ENCODE measurements at regions not wholly inside any gene's neighbourhood (a gene's known extent, or its start where the extent isn't known, plus 50 kb on each side); places are given as distances from the start of the nearest gene placed in this dataset.

DNA sequence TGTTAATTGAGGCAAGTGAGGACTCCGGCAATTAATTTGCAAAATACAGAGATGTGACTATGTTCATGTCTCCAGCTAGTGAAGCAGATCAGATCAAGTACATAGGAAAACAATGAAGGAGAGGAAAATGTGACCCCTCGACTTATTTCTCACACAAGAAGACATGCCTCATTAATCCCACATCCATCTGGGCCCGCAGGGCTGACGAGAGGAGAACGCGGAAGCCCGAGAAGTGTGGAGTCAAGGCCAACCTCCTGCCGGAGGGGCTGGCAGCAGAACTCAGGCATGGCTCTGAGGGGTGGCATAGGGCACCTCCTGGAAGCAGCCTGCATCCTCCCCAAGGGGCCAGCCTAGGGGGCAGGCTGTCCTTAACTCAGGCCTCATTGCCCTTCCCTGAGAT, 54.4 kb downstream of the ZNF503 start:
- no peaks in the 10 kb centered on the region for H3K27me3 ChIP-seq (ENCODE audit: control insufficient read depth in 2 of 2, insufficient read depth in 2 of 2, low read length in 2 of 2)
- H3K27ac ChIP-seq (ENCODE audit: low read depth in 2 of 2, low read length in 2 of 2): no peak overlapping the region
- H3K4me3 ChIP-seq (ENCODE audit: low read length in 2 of 2): no peak overlapping the region
- peaks cover 0 to 3% of the 10 kb centered on the region in 2 donors for H3K9me3 ChIP-seq (ENCODE audit: control insufficient read depth in 2 of 2, low read length in 2 of 2)
- no peaks in the 10 kb centered on the region for H3K4me1 ChIP-seq (ENCODE audit: control insufficient read depth in 2 of 2, insufficient read depth in 2 of 2, low read length in 2 of 2)
- H3K36me3 ChIP-seq (ENCODE audit: control insufficient read depth in 2 of 2, insufficient read depth in 2 of 2, low read length in 2 of 2): no peaks in the 10 kb centered on the region
- H3K9ac ChIP-seq (ENCODE audit: low read depth in 1 of 2, low read length in 2 of 2): no peak overlapping the region

DNA sequence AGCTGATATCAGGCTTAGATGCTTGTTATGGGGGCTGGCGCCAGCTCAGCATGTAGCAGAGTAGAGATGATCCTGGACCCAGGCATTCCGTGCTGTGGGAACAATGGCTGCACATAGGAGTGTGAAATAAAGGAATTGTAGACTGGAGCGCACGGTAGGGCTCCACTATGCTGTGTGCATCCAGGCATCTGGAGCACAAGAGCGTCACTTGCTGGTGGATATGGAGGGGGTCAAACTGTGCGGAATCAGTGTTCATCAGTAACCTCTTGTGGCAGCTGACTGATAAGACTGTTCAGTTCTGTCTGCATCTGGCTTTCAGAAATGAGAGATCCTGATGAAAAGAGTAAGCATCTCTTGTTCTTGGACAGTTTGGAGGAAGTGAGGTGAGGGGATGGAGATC, 55.8 kb downstream of the ZNF503 start:
- H3K9ac ChIP-seq (ENCODE audit: low read depth in 1 of 2, low read length in 2 of 2): no peak overlapping the region
- no peak overlapping the region for H3K4me3 ChIP-seq (ENCODE audit: low read length in 2 of 2)
- H3K4me1 ChIP-seq (ENCODE audit: control insufficient read depth in 2 of 2, insufficient read depth in 2 of 2, low read length in 2 of 2): no peaks in the 10 kb centered on the region
- H3K9me3 ChIP-seq (ENCODE audit: control insufficient read depth in 2 of 2, low read length in 2 of 2): peaks cover 0 to 3% of the 10 kb centered on the region in 2 donors
- H3K36me3 ChIP-seq (ENCODE audit: control insufficient read depth in 2 of 2, insufficient read depth in 2 of 2, low read length in 2 of 2): no peaks in the 10 kb centered on the region
- H3K27me3 ChIP-seq (ENCODE audit: control insufficient read depth in 2 of 2, insufficient read depth in 2 of 2, low read length in 2 of 2): no peaks in the 10 kb centered on the region
- H3K27ac ChIP-seq (ENCODE audit: low read depth in 2 of 2, low read length in 2 of 2): no peak overlapping the region

GRCh38 chr10:75344170-75344569, 57.4 kb downstream of the ZNF503 start:
- H3K9me3 ChIP-seq (ENCODE audit: control insufficient read depth in 2 of 2, low read length in 2 of 2): peaks cover 0 to 3% of the 10 kb centered on the region in 2 donors
- no peak overlapping the region for H3K27ac ChIP-seq (ENCODE audit: low read depth in 2 of 2, low read length in 2 of 2)
- H3K36me3 ChIP-seq (ENCODE audit: control insufficient read depth in 2 of 2, insufficient read depth in 2 of 2, low read length in 2 of 2): no peaks in the 10 kb centered on the region
- H3K4me1 ChIP-seq (ENCODE audit: control insufficient read depth in 2 of 2, insufficient read depth in 2 of 2, low read length in 2 of 2): no peaks in the 10 kb centered on the region
- H3K9ac ChIP-seq (ENCODE audit: low read depth in 1 of 2, low read length in 2 of 2): no peak overlapping the region
- H3K4me3 ChIP-seq (ENCODE audit: low read length in 2 of 2): no peak overlapping the region
- no peaks in the 10 kb centered on the region for H3K27me3 ChIP-seq (ENCODE audit: control insufficient read depth in 2 of 2, insufficient read depth in 2 of 2, low read length in 2 of 2)

DNA sequence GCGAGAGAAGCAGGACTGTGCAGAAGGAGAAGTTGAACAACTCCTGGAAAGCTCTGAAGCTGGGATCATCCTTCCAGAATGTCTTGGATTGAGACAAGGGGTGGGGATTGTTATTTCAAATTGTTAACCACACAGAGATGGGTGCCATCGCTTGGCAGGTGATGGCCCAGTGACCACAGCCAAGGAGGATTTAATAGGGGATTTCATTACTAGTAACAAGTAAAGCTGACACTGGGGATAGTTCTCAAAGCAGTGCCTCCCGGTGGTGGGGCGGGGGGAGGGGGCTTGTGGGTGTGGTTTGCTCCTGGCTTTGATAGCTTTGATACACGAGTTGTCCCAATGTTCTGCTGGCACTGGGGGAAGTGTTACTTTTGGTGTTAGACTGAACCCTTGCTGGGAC, 59.2 kb downstream of the ZNF503 start:
- H3K9ac ChIP-seq (ENCODE audit: low read depth in 1 of 2, low read length in 2 of 2): no peak overlapping the region
- H3K4me1 ChIP-seq (ENCODE audit: control insufficient read depth in 2 of 2, insufficient read depth in 2 of 2, low read length in 2 of 2): no peaks in the 10 kb centered on the region
- no peak overlapping the region for H3K27ac ChIP-seq (ENCODE audit: low read depth in 2 of 2, low read length in 2 of 2)
- peaks cover 0 to 3% of the 10 kb centered on the region in 2 donors for H3K9me3 ChIP-seq (ENCODE audit: control insufficient read depth in 2 of 2, low read length in 2 of 2)
- H3K36me3 ChIP-seq (ENCODE audit: control insufficient read depth in 2 of 2, insufficient read depth in 2 of 2, low read length in 2 of 2): no peaks in the 10 kb centered on the region
- H3K27me3 ChIP-seq (ENCODE audit: control insufficient read depth in 2 of 2, insufficient read depth in 2 of 2, low read length in 2 of 2): no peaks in the 10 kb centered on the region
- H3K4me3 ChIP-seq (ENCODE audit: low read length in 2 of 2): no peak overlapping the region

- Histone ChIP-seq H3K27ac (ENCODE audit: low read depth in 2 of 2, low read length in 2 of 2) (no peak overlapping the region), H3K4me1 (ENCODE audit: control insufficient read depth in 2 of 2, insufficient read depth in 2 of 2, low read length in 2 of 2) (no peaks in the 10 kb centered on the region), H3K9ac (ENCODE audit: low read depth in 1 of 2, low read length in 2 of 2) (no peak overlapping the region), H3K36me3 (ENCODE audit: control insufficient read depth in 2 of 2, insufficient read depth in 2 of 2, low read length in 2 of 2) (no peaks in the 10 kb centered on the region), H3K27me3 (ENCODE audit: control insufficient read depth in 2 of 2, insufficient read depth in 2 of 2, low read length in 2 of 2) (no peaks in the 10 kb centered on the region), H3K9me3 (ENCODE audit: control insufficient read depth in 2 of 2, low read length in 2 of 2) (no peaks in the 10 kb centered on the region), H3K4me3 (ENCODE audit: low read length in 2 of 2) (no peak overlapping the region)
Measured at GRCh38 chr10:75335983-75336382, 65.6 kb downstream of the ZNF503 start.

- no peaks in the 10 kb centered on the region for H3K36me3 ChIP-seq (ENCODE audit: control insufficient read depth in 2 of 2, insufficient read depth in 2 of 2, low read length in 2 of 2)
- H3K27me3 ChIP-seq (ENCODE audit: control insufficient read depth in 2 of 2, insufficient read depth in 2 of 2, low read length in 2 of 2): no peaks in the 10 kb centered on the region
- H3K4me3 ChIP-seq (ENCODE audit: low read length in 2 of 2): no peak overlapping the region
- H3K4me1 ChIP-seq (ENCODE audit: control insufficient read depth in 2 of 2, insufficient read depth in 2 of 2, low read length in 2 of 2): no peaks in the 10 kb centered on the region
- no peak overlapping the region for H3K9ac ChIP-seq (ENCODE audit: low read depth in 1 of 2, low read length in 2 of 2)
- H3K9me3 ChIP-seq (ENCODE audit: control insufficient read depth in 2 of 2, low read length in 2 of 2): no peaks in the 10 kb centered on the region
- no peak overlapping the region for H3K27ac ChIP-seq (ENCODE audit: low read depth in 2 of 2, low read length in 2 of 2)
Measured at GRCh38 chr10:75335191-75335590, 66.4 kb downstream of the ZNF503 start.

GRCh38 chr10:75334720-75335119, 66.8 kb downstream of the ZNF503 start:
- no peaks in the 10 kb centered on the region for H3K36me3 ChIP-seq (ENCODE audit: control insufficient read depth in 2 of 2, insufficient read depth in 2 of 2, low read length in 2 of 2)
- no peaks in the 10 kb centered on the region for H3K27me3 ChIP-seq (ENCODE audit: control insufficient read depth in 2 of 2, insufficient read depth in 2 of 2, low read length in 2 of 2)
- no peak overlapping the region for H3K9ac ChIP-seq (ENCODE audit: low read depth in 1 of 2, low read length in 2 of 2)
- no peaks in the 10 kb centered on the region for H3K4me1 ChIP-seq (ENCODE audit: control insufficient read depth in 2 of 2, insufficient read depth in 2 of 2, low read length in 2 of 2)
- no peak overlapping the region for H3K4me3 ChIP-seq (ENCODE audit: low read length in 2 of 2)
- no peak overlapping the region for H3K27ac ChIP-seq (ENCODE audit: low read depth in 2 of 2, low read length in 2 of 2)
- no peaks in the 10 kb centered on the region for H3K9me3 ChIP-seq (ENCODE audit: control insufficient read depth in 2 of 2, low read length in 2 of 2)

DNA sequence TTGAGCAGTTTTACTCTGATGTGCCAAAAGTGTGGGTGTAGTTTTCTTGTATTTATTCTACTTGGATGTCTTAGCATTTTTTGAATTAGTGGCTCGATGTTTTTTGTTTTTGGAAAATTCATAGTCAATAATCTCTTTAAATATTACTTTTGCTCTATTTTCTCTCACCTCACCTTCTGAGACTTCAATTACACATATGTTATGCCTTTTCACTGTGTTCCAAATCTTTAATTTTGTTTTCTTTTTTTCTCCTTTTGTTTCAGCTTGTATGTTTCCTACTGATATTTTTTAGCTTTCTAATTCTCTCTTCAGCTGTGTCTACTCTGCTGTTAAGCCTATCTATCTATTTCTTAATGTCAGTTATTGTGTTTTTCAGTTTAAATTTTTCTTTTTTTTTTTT, 69.5 kb downstream of the ZNF503 start:
- Histone ChIP-seq H3K36me3 (ENCODE audit: control insufficient read depth in 2 of 2, insufficient read depth in 2 of 2, low read length in 2 of 2) (no peaks in the 10 kb centered on the region), H3K4me3 (ENCODE audit: low read length in 2 of 2) (no peak overlapping the region), H3K9me3 (ENCODE audit: control insufficient read depth in 2 of 2, low read length in 2 of 2) (no peaks in the 10 kb centered on the region), H3K4me1 (ENCODE audit: control insufficient read depth in 2 of 2, insufficient read depth in 2 of 2, low read length in 2 of 2) (no peaks in the 10 kb centered on the region), H3K9ac (ENCODE audit: low read depth in 1 of 2, low read length in 2 of 2) (no peak overlapping the region), H3K27ac (ENCODE audit: low read depth in 2 of 2, low read length in 2 of 2) (no peak overlapping the region), H3K27me3 (ENCODE audit: control insufficient read depth in 2 of 2, insufficient read depth in 2 of 2, low read length in 2 of 2) (no peaks in the 10 kb centered on the region)

- H3K9me3 ChIP-seq (ENCODE audit: control insufficient read depth in 2 of 2, low read length in 2 of 2): no peaks in the 10 kb centered on the region
- no peaks in the 10 kb centered on the region for H3K36me3 ChIP-seq (ENCODE audit: control insufficient read depth in 2 of 2, insufficient read depth in 2 of 2, low read length in 2 of 2)
- no peaks in the 10 kb centered on the region for H3K4me1 ChIP-seq (ENCODE audit: control insufficient read depth in 2 of 2, insufficient read depth in 2 of 2, low read length in 2 of 2)
- no peaks in the 10 kb centered on the region for H3K27me3 ChIP-seq (ENCODE audit: control insufficient read depth in 2 of 2, insufficient read depth in 2 of 2, low read length in 2 of 2)
- H3K27ac ChIP-seq (ENCODE audit: low read depth in 2 of 2, low read length in 2 of 2): no peak overlapping the region
- H3K9ac ChIP-seq (ENCODE audit: low read depth in 1 of 2, low read length in 2 of 2): no peak overlapping the region
- H3K4me3 ChIP-seq (ENCODE audit: low read length in 2 of 2): no peak overlapping the region
Measured at GRCh38 chr10:75331081-75331480, 70.5 kb downstream of the ZNF503 start.

DNA sequence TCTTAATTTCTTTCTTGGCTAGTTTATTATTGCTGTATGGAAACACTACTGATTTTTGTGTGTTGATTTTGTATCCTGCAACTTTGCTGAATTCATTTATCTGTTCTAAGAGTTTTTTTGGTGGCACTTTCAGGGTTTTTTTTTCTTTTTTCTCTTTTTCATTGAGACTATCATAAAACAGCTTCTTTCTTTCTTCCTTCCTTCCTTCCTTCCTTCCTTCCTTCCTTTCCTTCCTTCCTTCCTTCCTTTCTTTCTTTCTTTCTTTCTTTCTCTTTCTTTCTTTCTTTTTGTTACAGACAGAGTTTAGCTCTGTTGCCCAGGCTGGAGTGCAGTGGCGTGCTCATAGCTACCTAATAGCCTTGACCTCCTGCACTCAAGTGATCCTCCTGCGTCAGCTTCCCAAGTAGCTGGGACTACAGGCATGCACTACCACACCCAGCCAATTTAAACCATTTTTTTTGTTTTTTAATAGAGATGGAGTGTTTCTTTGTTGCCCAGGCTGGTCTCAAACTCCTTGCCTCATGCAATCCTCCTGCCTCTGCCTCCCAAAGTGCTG, 72.3 kb downstream of the ZNF503 start:
- no peak overlapping the region for H3K27ac ChIP-seq (ENCODE audit: low read depth in 2 of 2, low read length in 2 of 2)
- H3K4me3 ChIP-seq (ENCODE audit: low read length in 2 of 2): no peak overlapping the region

DNA sequence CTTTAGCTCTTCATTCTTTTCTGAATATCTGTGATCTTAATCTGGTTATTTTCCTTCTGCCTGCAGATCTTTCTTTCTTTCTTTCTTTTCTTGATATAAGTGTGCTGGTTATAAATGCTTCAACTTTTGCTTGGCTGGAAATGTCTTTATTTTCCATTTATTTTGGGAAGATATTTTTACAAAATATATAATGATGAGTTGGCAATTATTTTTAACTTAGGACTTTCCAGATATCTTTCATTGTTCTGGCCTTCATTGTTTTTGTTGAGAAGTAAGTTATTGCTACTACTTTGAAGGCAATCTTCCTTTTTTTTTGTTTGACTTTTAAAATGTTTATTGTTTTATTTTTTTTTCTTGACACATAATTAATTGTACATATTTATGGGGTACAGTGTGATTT, 75.3 kb downstream of the ZNF503 start:
- Histone ChIP-seq H3K4me3 (ENCODE audit: low read length in 2 of 2) (no peak overlapping the region), H3K36me3 (ENCODE audit: control insufficient read depth in 2 of 2, insufficient read depth in 2 of 2, low read length in 2 of 2) (no peaks in the 10 kb centered on the region), H3K9me3 (ENCODE audit: control insufficient read depth in 2 of 2, low read length in 2 of 2) (no peaks in the 10 kb centered on the region), H3K27me3 (ENCODE audit: control insufficient read depth in 2 of 2, insufficient read depth in 2 of 2, low read length in 2 of 2) (no peaks in the 10 kb centered on the region), H3K4me1 (ENCODE audit: control insufficient read depth in 2 of 2, insufficient read depth in 2 of 2, low read length in 2 of 2) (no peaks in the 10 kb centered on the region), H3K9ac (ENCODE audit: low read depth in 1 of 2, low read length in 2 of 2) (no peak overlapping the region), H3K27ac (ENCODE audit: low read depth in 2 of 2, low read length in 2 of 2) (no peak overlapping the region)

More for the DNA sequence above, 72.3 kb downstream of the ZNF503 start:
- Histone ChIP-seq H3K27me3 (ENCODE audit: control insufficient read depth in 2 of 2, insufficient read depth in 2 of 2, low read length in 2 of 2) (no peaks in the 10 kb centered on the region), H3K9ac (ENCODE audit: low read depth in 1 of 2, low read length in 2 of 2) (no peak overlapping the region), H3K9me3 (ENCODE audit: control insufficient read depth in 2 of 2, low read length in 2 of 2) (no peaks in the 10 kb centered on the region), H3K4me1 (ENCODE audit: control insufficient read depth in 2 of 2, insufficient read depth in 2 of 2, low read length in 2 of 2) (no peaks in the 10 kb centered on the region), H3K36me3 (ENCODE audit: control insufficient read depth in 2 of 2, insufficient read depth in 2 of 2, low read length in 2 of 2) (no peaks in the 10 kb centered on the region)

All from mucosa of rectum (tissue), 2 donors.